BE2C (cell line): ENCODE measurements at regions not wholly inside any gene's neighbourhood (a gene's known extent, or its start where the extent isn't known, plus 50 kb on each side); places are given as distances from the start of the nearest gene placed in this dataset.
A peak's percentile ranks its signal among the peaks of the same experiment; 100 is the strongest.

Experiments used
- DNase-seq: peaks from one replicate; pipeline ENCODE4 v3.0.0-alpha.2; 2020
- H3K27me3 ChIP-seq: fragments of 250-450 bp; sonication (Bioruptor Pico); 2 replicates; pipeline ENCODE4 v1.5.1; 2020; ENCODE audit warnings: mild to moderate bottlenecking
- H3K36me3 ChIP-seq: fragments of 250-450 bp; sonication (Bioruptor Pico); 2 replicates; pipeline ENCODE4 v1.5.1; 2020; ENCODE audit warnings: mild to moderate bottlenecking
- H3K4me1 ChIP-seq: fragments of 250-450 bp; sonication (Bioruptor Pico); 2 replicates; pipeline ENCODE4 v1.5.1; 2020
- H3K4me3 ChIP-seq: 2 replicates; pipeline ENCODE4 v1.5.1; 2011; ENCODE audit warnings: low read depth, low read length
- H3K9me3 ChIP-seq: fragments of 250-450 bp; sonication (Bioruptor Pico); 2 replicates; pipeline ENCODE4 v1.5.1; 2020
- CTCF ChIP-seq: IDR thresholded peaks from 2 replicates; pipeline ENCODE4 v1.5.1; 2012; ENCODE audit warnings: mild to moderate bottlenecking, low read depth, low read length

GRCh38 chr7:148950806-148951205, 66.7 kb upstream of the EZH2 start:
- Histone ChIP-seq H3K4me3 (no peak overlapping the region), H3K36me3 (no peaks in the 10 kb centered on the region), H3K4me1 (no peaks in the 10 kb centered on the region), H3K27me3 (no peaks in the 10 kb centered on the region), H3K9me3 (no peaks in the 10 kb centered on the region)
- DNase-seq = no peak
- no peak for TF ChIP-seq CTCF

- H3K27me3 ChIP-seq = no peaks in the 10 kb centered on the region
- TF ChIP-seq CTCF = no peak
- no peaks in the 10 kb centered on the region for H3K9me3 ChIP-seq
- no peaks in the 10 kb centered on the region for H3K4me1 ChIP-seq
- H3K36me3 ChIP-seq = no peaks in the 10 kb centered on the region
- no peak for DNase-seq
- H3K4me3 ChIP-seq = no peak overlapping the region
Observed at GRCh38 chr7:148944935-148945934, 61.1 kb upstream of the EZH2 start.

GRCh38 chr7:148941598-148942275, 57.6 kb upstream of the EZH2 start:
- peak; percentile 64 for TF ChIP-seq CTCF
- no peaks in the 10 kb centered on the region for H3K27me3 ChIP-seq
- H3K4me1 ChIP-seq = no peaks in the 10 kb centered on the region
- H3K36me3 ChIP-seq = no peaks in the 10 kb centered on the region
- H3K9me3 ChIP-seq = no peaks in the 10 kb centered on the region
- H3K4me3 ChIP-seq = peak overlapping the region; percentile 84
- DNase-seq = peak; percentile 91

- H3K4me1 ChIP-seq = no peaks in the 10 kb centered on the region
- no peaks in the 10 kb centered on the region for H3K9me3 ChIP-seq
- H3K4me3 ChIP-seq = peak overlapping the region; percentile 84
- TF ChIP-seq CTCF = no peak
- H3K27me3 ChIP-seq = no peaks in the 10 kb centered on the region
- no peaks in the 10 kb centered on the region for H3K36me3 ChIP-seq
- peak; percentile 83 for DNase-seq
Observed at GRCh38 chr7:148940702-148941597, 56.9 kb upstream of the EZH2 start.

- no peak for TF ChIP-seq CTCF
- no peak overlapping the region for H3K4me3 ChIP-seq
- no peaks in the 10 kb centered on the region for H3K9me3 ChIP-seq
- no peaks in the 10 kb centered on the region for H3K27me3 ChIP-seq
- H3K4me1 ChIP-seq = no peaks in the 10 kb centered on the region
- H3K36me3 ChIP-seq = no peaks in the 10 kb centered on the region
- no peak for DNase-seq
Observed at GRCh38 chr7:148939128-148939755, 55.2 kb upstream of the EZH2 start.
